Endothelial cell of umbilical vein (primary cell): ENCODE measurements at regions not wholly inside any gene's neighbourhood (a gene's known extent, or its start where the extent isn't known, plus 50 kb on each side); places are given as distances from the start of the nearest gene placed in this dataset.

Experiments
- BruUV-seq: library from RNA; stranded (reverse); fragments of 400-500 nt; replicated peaks from 2 replicates; lab custom pipeline; 2021; lab: Mats Ljungman, UMichigan
- CTCF ChIA-PET: fragments of 300-600, 350-600 bp; sonication (Branson Sonifier 250); formaldehyde crosslinking; loops from one replicate; lab custom pipeline; 2021; ENCODE audit warnings: antibody characterized with exemption, inconsistent platforms; lab: Charles Lee
- POLR2A ChIA-PET: fragments of 300-600, 350-600 bp; sonication (Branson Sonifier 250); formaldehyde crosslinking; loops from one replicate; lab custom pipeline; 2021; ENCODE audit warnings: antibody characterized with exemption, inconsistent platforms; lab: Charles Lee
- DNase-seq: peaks from one replicate; pipeline ENCODE4 v3.0.0-alpha.2; 2011; ENCODE audit warnings: low read depth, low spot score
- FAIRE-seq: peaks from 2 replicates; lab custom pipeline; 2011; peaks lifted over from hg19 to GRCh38; lab: Jason Lieb, UNC
- H2AFZ ChIP-seq: 2 replicates; pipeline ENCODE4 v1.6.0; 2012; ENCODE audit warnings: low read depth, low read length, control low read depth, inconsistent platforms
- H3K27ac ChIP-seq: 2 replicates; pipeline ENCODE4 v1.5.1; 2011; ENCODE audit warnings: low read depth, mild to moderate bottlenecking, control low read depth, low read length, moderate library complexity; ENCODE audit not compliant: insufficient read depth
- H3K27me3 ChIP-seq, 2 experiments: 2 replicates each; pipeline versions ENCODE4 v1.6.0 to v1.6.1; 2011; ENCODE audit warnings: low read length in 2 of 2, mixed read lengths in 1 of 2; ENCODE audit not compliant: control insufficient read depth in 2 of 2, insufficient read depth in 2 of 2
- H3K36me3 ChIP-seq, 2 experiments: 2 replicates in 1 of 2; 3 replicates in 1 of 2; pipeline ENCODE4 v1.5.1; 2011; ENCODE audit warnings: low read length in 2 of 2, mild to moderate bottlenecking in 1 of 2, moderate library complexity in 1 of 2; ENCODE audit not compliant: control insufficient read depth in 2 of 2, insufficient read depth in 2 of 2; ENCODE audit errors: extremely low read depth in 1 of 2
- H3K4me1 ChIP-seq: 3 replicates; pipeline ENCODE4 v1.5.1; 2011; ENCODE audit warnings: mild to moderate bottlenecking, low read length; ENCODE audit not compliant: control insufficient read depth, insufficient read depth; ENCODE audit errors: extremely low read depth
- H3K4me2 ChIP-seq: 2 replicates; pipeline ENCODE4 v1.6.1; 2011; ENCODE audit warnings: low read length, control low read depth, mixed read lengths; ENCODE audit not compliant: insufficient read depth
- H3K4me3 ChIP-seq, 3 experiments: fragments of 200-600 bp in 1 of 3; sonication (generic), shearing (Covaris generic) in 1 of 3; replicated peaks in 1 of 3; 2 replicates each; pipeline ENCODE4 v1.5.1; 2011 to 2016; ENCODE audit warnings: control low read depth in 3 of 3, low read length in 3 of 3, mild to moderate bottlenecking in 2 of 3, inconsistent platforms in 1 of 3, low read depth in 1 of 3, moderate library complexity in 1 of 3; ENCODE audit not compliant: insufficient read depth in 1 of 3
- H3K79me2 ChIP-seq: 2 replicates; pipeline ENCODE4 v1.6.0; 2012; ENCODE audit warnings: low read length, inconsistent platforms; ENCODE audit not compliant: control insufficient read depth, insufficient read depth
- H3K9ac ChIP-seq: replicated peaks from 2 replicates; pipeline ENCODE3; 2011; ENCODE audit warnings: low read length, control low read depth; ENCODE audit not compliant: insufficient read depth; ENCODE audit errors: extremely low read depth
- H3K9me1 ChIP-seq: replicated peaks from 3 replicates; pipeline ENCODE4 v1.6.0; 2011; ENCODE audit warnings: mild to moderate bottlenecking, low read length; ENCODE audit not compliant: control insufficient read depth, insufficient read depth; ENCODE audit errors: extremely low read depth
- H3K9me3 ChIP-seq: replicated peaks from 2 replicates; pipeline ENCODE4 v1.5.1; 2012; ENCODE audit warnings: low read length, inconsistent platforms; ENCODE audit not compliant: control insufficient read depth, insufficient read depth
- H4K20me1 ChIP-seq: replicated peaks from 2 replicates; pipeline ENCODE3; 2011; ENCODE audit warnings: mild to moderate bottlenecking, low read length; ENCODE audit not compliant: control insufficient read depth, insufficient read depth; ENCODE audit errors: extremely low read depth
- CTCF ChIP-seq, 2 donors: IDR thresholded peaks; 1 replicate in 1 of 2; 2 replicates in 1 of 2; pipeline ENCODE4 v1.5.1; 2011; ENCODE audit warnings: low read length in 2 of 2, mild to moderate bottlenecking in 2 of 2, moderate library complexity in 2 of 2, control low read depth in 1 of 2, inconsistent platforms in 1 of 2, low read depth in 1 of 2; ENCODE audit not compliant: insufficient read depth in 1 of 2; ENCODE audit errors: extremely low read depth in 1 of 2
- EZH2 ChIP-seq: IDR thresholded peaks from 2 replicates; pipeline ENCODE4 v1.6.1; 2012; ENCODE audit warnings: borderline replicate concordance, low read depth, mild to moderate bottlenecking, moderate library complexity, low read length, inconsistent platforms; ENCODE audit not compliant: severe bottlenecking
- FOS ChIP-seq: IDR thresholded peaks from 2 replicates; pipeline ENCODE4 v1.6.1; 2011; ENCODE audit warnings: mild to moderate bottlenecking, low read length, moderate library complexity, borderline replicate concordance; ENCODE audit not compliant: insufficient read depth
- GATA2 ChIP-seq: IDR thresholded peaks from 2 replicates; pipeline ENCODE4 v1.7.0; 2011; ENCODE audit warnings: low read depth, mild to moderate bottlenecking, moderate library complexity, mixed read lengths, low read length; ENCODE audit not compliant: insufficient read length, insufficient read depth
- JUN ChIP-seq: IDR thresholded peaks from 2 replicates; pipeline ENCODE4 v1.6.1; 2011; ENCODE audit warnings: borderline replicate concordance, low read depth; ENCODE audit not compliant: insufficient read length, insufficient read depth
- MAX ChIP-seq: IDR thresholded peaks from 2 replicates; pipeline ENCODE4 v1.6.1; 2011; ENCODE audit not compliant: insufficient read depth, insufficient read length
- MYC ChIP-seq: IDR thresholded peaks from one replicate; pipeline ENCODE4 v1.6.1; 2011; ENCODE audit warnings: mild to moderate bottlenecking, low read depth, low read length
- POLR2A ChIP-seq: IDR thresholded peaks from 2 replicates; pipeline ENCODE4 v1.6.1; 2012; ENCODE audit warnings: low read depth, mild to moderate bottlenecking, control low read depth, low read length
- POLR2AphosphoS5 ChIP-seq: IDR thresholded peaks from 2 replicates; pipeline ENCODE4 v1.6.1; 2012; ENCODE audit warnings: low read depth, mild to moderate bottlenecking, control low read depth, low read length, moderate library complexity; ENCODE audit not compliant: insufficient read depth
- dilution Hi-C: fragments of 300-500 bp; cut with MboI; formaldehyde crosslinking; loops from one replicate; pipeline ENCODE4 v1.15.0; 2019; ENCODE audit warnings: low sequenced_read_pairs; ENCODE audit not compliant: extremely low pct_ligation_motif_present
- intact Hi-C: fragments of 100-400 bp; cut with micrococcal nuclease; formaldehyde crosslinking; loops from one replicate; pipeline ENCODE4 v1.10.0; 2022

- dilution Hi-C loops: no loop called here
Measured at GRCh38 chr13:69425235-69425634, 682.4 kb upstream of the ATXN8OS start.

More at GRCh38 chr13:69425235-69425634, 682.4 kb upstream of the ATXN8OS start:
- H3K4me2 ChIP-seq: no peak overlapping the region
- H3K27me3 ChIP-seq: no peaks in the 10 kb centered on the region
- H3K4me3 ChIP-seq: no peak overlapping the region
- no peak overlapping the region for H3K9ac ChIP-seq
- FAIRE-seq (no peak), DNase-seq (no peak)
- no peaks in the 10 kb centered on the region for H3K79me2 ChIP-seq
- no peak overlapping the region for H2AFZ ChIP-seq
- no peaks in the 10 kb centered on the region for H3K9me1 ChIP-seq
- ChIA-PET POLR2A (no interaction called here), CTCF (no interaction called here)
- H3K4me1 ChIP-seq: no peaks in the 10 kb centered on the region
- peaks cover 4% of the 10 kb centered on the region for H3K9me3 ChIP-seq
- no peak for TF ChIP-seq MAX
- TF ChIP-seq CTCF (IDR thresholded peaks at IDR 0.05; ENCODE audit: extremely low read depth in 1 of 2, insufficient read depth in 1 of 2, low read depth in 1 of 2, low read length in 2 of 2): no peak
- no peak for TF ChIP-seq FOS
- TF ChIP-seq GATA2: no peak
- TF ChIP-seq MYC: no peak
- no peak for TF ChIP-seq JUN
- TF ChIP-seq POLR2A: no peak
- TF ChIP-seq POLR2AphosphoS5: no peak
- no peak for TF ChIP-seq EZH2
- H3K36me3 ChIP-seq: no peaks in the 10 kb centered on the region
- H4K20me1 ChIP-seq: no peaks in the 10 kb centered on the region
- intact Hi-C loops: no loop called here
- no TSS peak for BruUV-seq
- no peak overlapping the region for H3K27ac ChIP-seq
